ENCODE measurements at regions not wholly inside any gene's neighbourhood (a gene's known extent, or its start where the extent isn't known, plus 50 kb on each side); places are given as distances from the start of the nearest gene placed in this dataset.

DNA sequence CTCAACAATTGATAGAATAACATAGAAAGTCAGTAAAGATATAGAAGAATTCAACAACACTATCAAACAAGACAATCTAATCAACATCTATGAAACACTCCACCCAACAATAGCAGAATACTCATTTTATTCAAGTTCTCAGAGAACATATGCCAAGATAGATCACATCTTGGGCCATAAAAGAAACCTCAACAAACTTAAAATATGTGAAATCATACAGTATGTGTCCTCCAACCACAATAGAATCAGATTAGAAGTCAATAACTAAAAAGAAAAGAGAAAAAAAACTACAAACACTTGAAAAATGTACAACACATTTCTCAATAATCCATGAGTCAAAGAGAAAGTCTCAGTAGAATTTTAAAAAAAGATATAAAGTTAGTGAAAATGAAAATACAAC, 78.6 kb upstream of the LDB2 start:
- no peak overlapping the region for H3K4me3 ChIP-seq
- intact Hi-C loops (cut with DNase I) = no loop called here
- H3K9me3 ChIP-seq = no peaks in the 10 kb centered on the region
- H3K27ac ChIP-seq = no peak overlapping the region
- no peak for TF ChIP-seq CTCF (IDR thresholded peaks at IDR 0.05)
- no peaks in the 10 kb centered on the region for H3K36me3 ChIP-seq
- H3K27me3 ChIP-seq = no peaks in the 10 kb centered on the region
- H3K4me1 ChIP-seq = no peaks in the 10 kb centered on the region
- ATAC-seq = no peak
- no peak for DNase-seq

DNA sequence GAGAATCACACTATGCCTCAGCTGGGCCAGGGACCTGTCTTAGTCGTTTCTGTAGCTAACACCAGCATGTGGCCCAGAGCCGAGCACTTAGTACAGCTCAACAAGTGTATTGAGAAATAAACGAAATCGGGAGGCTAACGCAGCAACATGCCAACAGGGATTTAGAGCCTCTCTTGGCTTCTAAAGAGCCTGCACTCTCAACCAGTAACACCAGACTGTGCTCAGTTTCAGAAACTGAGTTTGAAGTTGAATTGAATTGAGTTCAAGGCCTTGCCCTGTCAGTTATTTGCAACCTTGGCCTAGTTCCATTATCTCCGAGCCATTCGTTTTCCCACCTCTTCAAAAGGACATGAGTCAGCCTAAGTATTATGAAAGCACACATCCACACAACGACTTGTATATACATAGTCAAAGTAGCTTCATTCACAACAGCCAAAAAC, 71.3 kb upstream of the LDB2 start:
- no peak for DNase-seq
- Histone ChIP-seq H3K4me3 (no peak overlapping the region), H3K36me3 (no peaks in the 10 kb centered on the region), H3K27me3 (no peaks in the 10 kb centered on the region), H3K27ac (no peak overlapping the region), H3K9me3 (no peaks in the 10 kb centered on the region), H3K4me1 (peaks cover 6% of the 10 kb centered on the region)
- no peak for ATAC-seq
- intact Hi-C loops (cut with DNase I) = no loop called here
- TF ChIP-seq CTCF (IDR thresholded peaks at IDR 0.05) = no peak

DNA sequence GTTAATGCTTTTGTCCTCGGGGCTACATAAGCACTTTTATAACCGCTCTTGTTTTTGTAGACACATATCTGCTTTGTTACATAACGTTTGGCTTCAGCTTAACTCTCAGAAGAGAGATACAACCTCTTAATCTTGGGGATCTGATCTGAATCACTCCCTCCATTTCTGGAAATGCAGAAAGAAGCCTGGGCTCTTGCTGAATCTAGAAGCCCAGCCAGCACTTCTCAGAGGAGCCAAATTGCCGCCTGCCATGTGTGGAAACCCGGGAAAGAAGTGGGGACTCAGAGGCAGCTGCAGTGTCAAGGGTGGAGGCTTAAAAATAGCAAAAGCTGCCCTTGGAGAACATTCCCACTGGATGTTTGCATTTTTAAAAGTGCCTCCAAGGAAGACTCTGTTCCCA, 69.3 kb upstream of the LDB2 start:
- no peak for TF ChIP-seq CTCF (IDR thresholded peaks at IDR 0.05)
- Histone ChIP-seq H3K9me3 (no peaks in the 10 kb centered on the region), H3K27ac (no peak overlapping the region), H3K36me3 (no peaks in the 10 kb centered on the region), H3K4me3 (no peak overlapping the region), H3K27me3 (no peaks in the 10 kb centered on the region), H3K4me1 (peaks cover 6% of the 10 kb centered on the region)
- DNase-seq (no peak), ATAC-seq (no peak)
- intact Hi-C loops (cut with DNase I) = no loop called here

DNA sequence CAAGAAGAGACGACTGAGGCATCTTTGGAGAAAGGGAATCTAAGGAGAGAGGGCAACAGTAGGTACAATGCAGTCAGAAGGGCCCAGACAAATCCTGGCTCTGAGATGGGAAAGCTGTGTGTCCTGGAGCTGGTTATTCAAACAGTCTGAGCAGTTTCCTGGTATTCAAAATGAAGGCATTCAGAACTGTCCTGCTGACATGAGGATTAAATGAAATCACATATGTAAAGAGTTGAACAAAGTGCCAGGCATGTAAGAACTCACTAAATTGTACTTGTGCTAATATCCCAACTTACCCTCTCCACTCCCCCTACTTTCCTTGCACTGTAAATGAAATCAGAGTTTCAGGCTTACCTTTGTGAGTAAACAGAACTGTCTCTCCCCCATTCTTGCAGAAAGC, 60.9 kb upstream of the LDB2 start:
- DNase-seq (no peak), ATAC-seq (no peak)
- intact Hi-C loops (cut with DNase I) = no loop called here
- Histone ChIP-seq H3K4me3 (no peak overlapping the region), H3K36me3 (no peaks in the 10 kb centered on the region), H3K27ac (no peak overlapping the region), H3K4me1 (no peaks in the 10 kb centered on the region), H3K27me3 (no peaks in the 10 kb centered on the region), H3K9me3 (no peaks in the 10 kb centered on the region)
- no peak for TF ChIP-seq CTCF (IDR thresholded peaks at IDR 0.05)

DNA sequence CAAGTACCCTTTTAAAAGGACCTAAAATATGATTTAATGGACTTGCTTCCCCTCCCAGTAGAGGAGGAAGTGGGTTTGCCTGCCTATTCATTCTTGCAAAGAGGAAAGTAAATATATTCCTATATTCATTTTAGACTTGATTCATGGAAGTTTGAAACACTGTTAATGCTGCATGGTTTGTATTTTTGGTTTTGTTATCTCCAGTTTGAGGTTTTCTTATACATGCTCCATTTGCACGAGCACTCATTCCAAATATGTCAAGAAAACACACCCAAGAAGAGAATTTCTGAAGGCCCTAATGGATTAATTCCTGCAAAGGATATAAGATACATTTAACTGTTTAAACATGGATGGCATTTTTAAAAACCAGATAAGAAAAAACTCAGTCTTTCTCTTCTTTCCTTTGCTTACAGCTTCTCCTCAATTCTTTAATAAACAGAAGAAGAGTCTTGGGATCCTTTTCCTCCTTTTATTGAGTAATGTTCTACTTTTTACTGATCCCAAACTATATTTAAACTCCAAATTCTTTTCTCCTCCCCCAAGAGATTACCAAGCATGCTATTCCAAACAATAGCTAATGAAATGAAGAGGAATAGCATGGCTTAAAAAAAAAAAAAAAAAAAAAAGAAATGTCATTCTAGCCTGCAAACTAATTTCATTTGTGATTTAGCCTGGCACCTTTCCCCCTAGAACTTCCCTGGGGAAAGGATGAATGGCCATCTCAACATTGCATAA, 54.6 kb upstream of the LDB2 start:
- Histone ChIP-seq H3K36me3 (no peaks in the 10 kb centered on the region), H3K4me3 (no peak overlapping the region), H3K9me3 (no peaks in the 10 kb centered on the region), H3K27me3 (no peaks in the 10 kb centered on the region), H3K4me1 (peaks cover 16% of the 10 kb centered on the region), H3K27ac (no peak overlapping the region)
- intact Hi-C loops (cut with DNase I) = no loop called here
- no peak for TF ChIP-seq CTCF (IDR thresholded peaks at IDR 0.05)
- ATAC-seq (no peak), DNase-seq (no peak)

DNA sequence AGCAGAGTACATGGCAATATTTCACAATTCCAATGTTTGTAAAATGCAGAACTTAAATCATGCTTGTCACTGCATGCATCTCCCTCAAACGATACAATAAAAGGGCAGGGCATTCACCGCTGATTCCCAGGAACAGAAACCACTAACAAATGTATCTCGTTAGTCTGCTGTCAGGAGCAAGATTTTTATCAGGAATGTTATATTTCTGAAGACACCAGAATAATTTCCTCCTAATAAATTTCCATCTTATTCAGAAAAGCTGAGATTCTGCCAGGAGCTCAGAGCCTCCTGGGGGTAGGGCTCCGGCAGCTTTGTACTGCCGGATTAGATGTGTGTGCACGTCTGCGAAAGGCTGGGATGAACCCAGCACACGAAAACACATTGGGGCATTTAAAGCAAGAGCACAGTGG, 54.0 kb upstream of the LDB2 start:
- no peak for ATAC-seq

More for the DNA sequence above, 54.0 kb upstream of the LDB2 start:
- no peaks in the 10 kb centered on the region for H3K27me3 ChIP-seq
- no peak for DNase-seq
- no peaks in the 10 kb centered on the region for H3K9me3 ChIP-seq
- no peak for TF ChIP-seq CTCF (IDR thresholded peaks at IDR 0.05)
- no peak overlapping the region for H3K27ac ChIP-seq
- peaks cover 16% of the 10 kb centered on the region for H3K4me1 ChIP-seq
- H3K36me3 ChIP-seq = no peaks in the 10 kb centered on the region
- intact Hi-C loops (cut with DNase I) = no loop called here
- H3K4me3 ChIP-seq = no peak overlapping the region

Measured in upper lobe of right lung (tissue), 1 donor.